Activated T-cell treated with anti-CD3 and anti-CD28 coated beads for 1 hour (primary cell): ENCODE measurements at regions not wholly inside any gene's neighbourhood (a gene's known extent, or its start where the extent isn't known, plus 50 kb on each side); places are given as distances from the start of the nearest gene placed in this dataset.

Experiments used
- DNase-seq: peaks from one replicate; pipeline ENCODE4 v3.0.0-alpha.2; 2020; ENCODE audit warnings: low read depth

GRCh38 chr15:96524676-96525417 lies 194.3 kb downstream of the NR2F2 start:
- no peak for DNase-seq

DNA sequence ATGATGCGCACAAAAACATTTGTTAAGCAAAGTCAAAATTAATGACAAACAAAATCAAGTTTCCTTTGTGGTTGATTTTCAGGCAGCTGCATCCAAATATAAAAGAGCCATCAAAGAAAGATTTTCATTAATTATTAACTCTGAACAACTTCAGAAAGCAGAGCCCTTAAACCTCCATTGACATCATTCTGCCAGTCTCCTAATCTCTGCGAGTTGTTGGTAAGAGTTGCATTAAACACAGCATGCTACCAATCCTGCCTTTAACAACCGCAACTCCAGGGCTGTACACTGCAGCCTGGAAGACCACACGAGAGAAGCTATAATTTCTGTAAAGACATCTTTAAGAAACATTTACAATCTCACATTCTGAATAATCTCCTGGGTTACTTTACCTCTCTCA lies 204.6 kb downstream of the NR2F2 start:
- no peak for DNase-seq

DNA sequence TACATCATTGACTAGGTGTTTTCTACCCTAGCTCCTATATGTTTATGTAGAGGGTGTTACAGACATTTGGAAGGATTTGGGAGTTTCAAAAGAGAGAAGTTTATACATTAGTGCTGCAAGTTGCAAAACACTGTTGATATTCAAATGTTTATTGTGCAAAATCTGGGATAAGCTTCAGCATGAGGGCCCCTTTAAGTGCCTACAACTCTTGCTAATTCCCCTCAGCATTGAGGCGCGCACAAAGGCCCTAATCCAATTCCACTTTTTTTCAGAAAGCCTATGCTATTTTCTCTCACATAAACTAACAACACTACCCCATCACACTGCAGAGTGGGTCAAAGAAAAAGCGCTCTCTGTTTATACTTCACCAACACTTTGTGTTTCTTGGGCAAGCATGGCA lies 208.0 kb downstream of the NR2F2 start:
- no peak for DNase-seq

- DNase-seq, result no peak
These were observed 209.8 kb downstream of the NR2F2 start for GRCh38 chr15:96540283-96540682.

DNA sequence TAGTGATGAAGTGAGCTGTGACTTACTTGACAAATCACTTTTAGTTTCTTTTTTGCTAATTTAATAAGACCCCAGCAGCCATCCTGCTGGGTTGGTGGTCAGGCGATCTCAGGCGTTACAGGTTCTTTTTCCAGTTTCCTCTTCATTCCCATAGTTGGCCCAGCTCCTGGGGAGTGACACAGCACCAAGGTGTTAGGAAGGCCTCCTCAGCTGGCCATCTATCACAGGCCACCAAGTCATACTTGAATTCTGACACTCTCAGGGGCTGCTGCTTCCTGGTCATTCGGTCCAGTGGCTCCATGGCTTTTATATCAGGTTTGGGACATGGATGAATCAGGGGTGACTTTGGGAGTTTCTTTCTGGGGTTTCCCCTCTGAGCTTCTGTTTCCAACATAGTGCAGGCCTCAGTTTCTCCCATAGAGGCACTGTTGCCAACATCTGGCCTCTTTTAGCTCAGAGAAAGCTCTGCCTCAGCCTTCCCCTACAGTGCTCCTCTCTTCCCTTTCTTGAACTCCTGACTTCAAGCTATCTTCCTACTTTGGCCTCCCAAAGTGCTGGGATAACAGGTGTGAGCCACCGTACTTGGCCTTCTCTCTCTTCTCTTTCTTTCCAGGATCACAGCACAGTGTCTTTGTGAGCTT lies 211.8 kb downstream of the NR2F2 start:
- DNase-seq, result no peak

DNA sequence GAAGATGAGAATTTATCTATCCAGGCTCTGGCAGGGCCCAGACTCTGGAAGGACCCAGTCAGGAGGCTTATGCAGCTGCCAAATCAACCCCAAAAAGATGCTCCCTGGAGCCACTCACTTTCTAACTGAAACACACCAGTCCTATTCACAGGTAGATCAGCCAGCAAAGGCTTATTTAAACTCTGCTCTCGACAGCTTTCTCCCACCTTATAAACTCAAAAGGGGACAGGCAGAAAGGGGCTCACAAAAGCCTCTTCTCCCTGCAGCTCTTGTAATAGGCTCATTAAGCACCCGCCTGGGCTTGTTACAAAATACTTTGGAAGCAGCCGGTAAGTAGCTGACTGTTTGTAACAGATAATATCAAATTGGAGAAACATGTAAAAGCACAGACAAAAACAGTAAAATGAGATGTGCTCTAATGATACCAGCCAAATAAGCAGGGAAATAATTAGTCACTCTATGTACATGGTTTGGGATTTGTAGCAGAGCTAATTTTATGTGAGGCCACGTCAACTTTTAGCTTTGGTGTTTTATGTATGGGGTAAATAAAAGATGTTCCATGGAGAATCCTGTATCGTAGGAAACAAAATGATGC lies 213.8 kb downstream of the NR2F2 start:
- no peak for DNase-seq

DNA sequence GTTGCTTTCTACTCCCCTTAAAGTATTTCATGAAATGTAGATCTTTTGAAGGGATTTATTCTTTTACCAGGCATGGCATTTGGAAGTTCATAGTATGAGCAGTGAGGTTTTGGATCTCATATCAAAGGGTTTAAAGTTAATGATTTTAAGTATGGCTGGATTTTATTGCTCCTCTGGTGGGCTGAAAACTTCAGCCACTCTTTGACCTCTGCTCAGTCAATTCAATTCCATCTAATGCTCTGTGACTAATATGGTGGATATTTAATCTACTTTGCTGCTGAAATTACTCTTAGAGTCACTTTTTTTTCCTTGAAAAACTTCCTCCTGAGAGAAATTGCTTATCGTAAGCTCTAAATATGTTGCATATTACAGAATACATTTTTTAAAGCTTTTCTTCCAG lies 218.6 kb downstream of the NR2F2 start:
- DNase-seq, result no peak

DNA sequence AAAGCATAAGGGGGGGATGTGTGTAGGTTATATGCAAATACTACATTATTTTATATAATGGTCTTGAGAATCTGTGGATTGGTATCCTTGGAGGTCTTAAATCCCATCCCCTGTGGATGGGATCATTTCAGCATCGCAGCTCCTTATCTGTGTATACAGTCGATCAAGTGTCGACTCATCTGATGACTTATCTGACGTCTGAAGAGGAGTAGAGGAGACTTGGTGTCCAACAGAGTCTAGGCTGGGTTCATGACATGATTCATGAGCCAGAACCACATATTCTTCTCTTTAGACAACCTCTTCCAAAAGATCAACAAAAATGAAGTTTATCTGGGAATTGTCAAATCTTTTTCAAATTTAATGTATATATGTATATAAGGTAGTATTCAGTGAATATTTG lies 220.7 kb downstream of the NR2F2 start:
- DNase-seq, result no peak

DNA sequence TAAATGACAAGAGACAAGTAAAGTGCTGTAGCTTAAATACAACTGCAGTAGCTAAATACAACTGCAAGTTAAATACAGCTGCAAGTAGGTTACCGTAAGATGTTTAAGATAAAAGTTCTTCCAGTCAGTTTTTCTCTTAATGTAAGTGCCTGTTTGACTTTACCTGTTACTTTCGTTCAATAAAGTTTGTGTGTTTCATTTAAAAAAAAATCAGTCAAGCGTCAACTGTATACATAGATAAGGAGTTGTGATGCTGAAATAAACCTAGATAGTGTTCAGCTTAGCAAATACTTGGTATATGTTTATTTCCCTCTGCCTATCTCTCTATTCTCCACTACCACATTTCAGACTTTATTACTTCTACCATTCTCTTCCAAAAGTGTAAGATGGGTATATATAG lies 221.2 kb downstream of the NR2F2 start:
- no peak for DNase-seq

DNA sequence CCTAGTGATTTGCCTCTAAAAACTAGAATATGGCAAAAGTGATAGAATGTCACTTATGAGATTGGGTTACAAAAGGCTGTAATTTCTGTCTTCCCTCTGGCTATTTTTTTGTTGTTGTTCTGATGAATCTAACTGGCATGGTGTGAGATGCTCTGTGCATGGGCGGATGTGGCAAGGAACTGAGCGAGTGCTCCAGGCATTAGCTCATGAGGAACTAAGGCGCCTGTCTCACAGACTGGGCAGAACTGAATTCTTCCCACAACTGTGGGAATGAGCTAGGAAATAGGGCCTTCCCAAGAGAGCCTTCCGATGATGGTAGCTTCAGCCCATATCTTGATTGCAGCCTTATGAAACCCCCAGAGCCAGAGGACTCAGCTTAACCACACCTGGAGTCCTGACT lies 222.5 kb downstream of the NR2F2 start:
- DNase-seq, result no peak

DNA sequence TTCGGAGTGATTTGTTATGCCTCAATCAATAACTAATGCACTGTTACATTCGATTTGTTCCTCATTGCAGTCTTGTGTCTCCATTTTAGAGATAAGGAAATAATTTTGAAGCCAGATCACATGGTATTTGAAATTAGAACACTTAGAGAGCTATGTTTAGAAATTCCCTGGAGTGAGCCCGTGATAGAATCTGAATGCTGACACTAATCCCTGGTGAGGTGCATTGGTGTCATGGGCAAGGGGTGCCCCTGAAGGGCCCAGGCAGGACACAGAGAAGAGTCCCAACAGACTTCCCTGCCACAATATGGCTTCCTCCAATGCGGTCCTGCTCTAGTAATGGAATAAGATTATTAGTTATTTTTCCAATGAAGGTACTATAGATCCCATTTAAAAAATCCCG lies 223.0 kb downstream of the NR2F2 start:
- DNase-seq, result no peak

- DNase-seq, result no peak
These were observed 223.4 kb downstream of the NR2F2 start for GRCh38 chr15:96553931-96554330.

- DNase-seq, result no peak
These were observed 224.0 kb downstream of the NR2F2 start for GRCh38 chr15:96554541-96554940.

DNA sequence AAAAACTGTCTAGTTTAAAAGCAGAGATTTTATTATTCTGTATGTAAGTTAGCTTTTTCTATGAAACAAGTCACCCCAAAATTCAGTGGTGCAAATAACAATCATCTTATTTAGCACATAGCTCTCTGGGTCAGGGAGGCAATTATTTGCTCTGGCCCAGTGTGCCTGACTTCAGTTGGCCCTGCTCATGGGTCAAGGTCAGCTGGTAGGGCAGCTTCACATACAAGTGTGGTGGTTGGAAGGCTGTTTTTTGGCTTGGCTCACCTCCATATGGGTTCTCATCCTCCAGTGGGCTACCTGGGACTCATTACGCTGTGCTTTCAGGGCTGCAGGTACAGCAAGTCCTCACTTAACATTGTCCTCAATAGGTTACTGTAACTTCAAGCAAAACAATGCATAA lies 228.6 kb downstream of the NR2F2 start:
- no peak for DNase-seq

GRCh38 chr15:96559631-96560030 lies 229.1 kb downstream of the NR2F2 start:
- no peak for DNase-seq

DNA sequence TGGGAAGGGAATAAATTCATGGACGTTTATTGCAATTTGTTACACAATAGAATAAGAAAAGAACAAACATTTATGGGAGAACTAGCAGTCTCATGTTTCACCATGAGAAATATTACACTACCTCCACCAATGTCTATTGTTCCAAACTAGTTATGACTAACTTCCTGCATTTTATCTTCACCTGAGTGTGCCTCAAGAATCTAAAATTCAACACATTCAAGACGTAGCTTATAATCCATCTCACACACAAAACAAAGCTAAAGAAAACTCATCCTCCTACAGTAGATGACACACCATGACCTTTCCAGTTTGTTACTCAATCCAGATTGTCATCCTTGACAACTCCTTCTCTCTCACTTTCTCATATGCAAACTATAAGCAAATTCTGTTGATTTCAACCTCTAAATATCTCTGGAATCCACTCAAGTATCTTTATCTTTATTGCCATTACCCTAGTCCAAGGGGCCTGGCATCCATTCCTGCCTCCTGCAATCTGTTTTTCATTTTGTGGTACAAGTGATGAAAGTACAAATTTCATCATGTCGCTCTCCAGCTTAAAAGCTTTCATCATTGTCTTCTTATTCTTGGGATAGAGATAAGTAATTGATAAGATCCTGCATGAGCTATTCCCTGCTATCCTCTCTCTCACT lies 229.9 kb downstream of the NR2F2 start:
- DNase-seq, result no peak

GRCh38 chr15:96561593-96561992 lies 231.1 kb downstream of the NR2F2 start:
- DNase-seq, result no peak

DNA sequence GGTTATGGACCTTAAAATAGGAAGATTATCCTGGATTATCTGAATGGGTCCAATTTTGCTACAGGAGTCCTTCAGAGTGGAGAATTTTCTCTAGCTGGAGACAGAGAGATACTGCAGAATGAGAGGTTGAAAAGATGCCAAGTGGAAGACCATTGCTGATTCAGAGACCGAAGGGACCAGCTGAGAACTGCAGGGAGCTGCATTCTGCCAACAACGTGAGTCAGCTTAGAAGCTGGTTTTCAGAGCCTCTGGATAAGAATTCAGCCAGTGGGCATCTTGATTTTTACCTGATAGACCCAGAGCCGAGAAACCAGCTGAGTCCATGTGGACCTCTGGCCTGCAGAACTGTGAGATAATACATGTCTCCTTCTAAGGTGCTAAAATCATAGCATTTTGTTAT lies 234.0 kb downstream of the NR2F2 start:
- no peak for DNase-seq

GRCh38 chr15:96565266-96565665 lies 234.8 kb downstream of the NR2F2 start:
- DNase-seq, result no peak

- DNase-seq, result no peak
These were observed 244.3 kb downstream of the NR2F2 start for GRCh38 chr15:96574782-96575181.

- DNase-seq, result no peak
These were observed 246.1 kb downstream of the NR2F2 start for GRCh38 chr15:96576596-96576995.

DNA sequence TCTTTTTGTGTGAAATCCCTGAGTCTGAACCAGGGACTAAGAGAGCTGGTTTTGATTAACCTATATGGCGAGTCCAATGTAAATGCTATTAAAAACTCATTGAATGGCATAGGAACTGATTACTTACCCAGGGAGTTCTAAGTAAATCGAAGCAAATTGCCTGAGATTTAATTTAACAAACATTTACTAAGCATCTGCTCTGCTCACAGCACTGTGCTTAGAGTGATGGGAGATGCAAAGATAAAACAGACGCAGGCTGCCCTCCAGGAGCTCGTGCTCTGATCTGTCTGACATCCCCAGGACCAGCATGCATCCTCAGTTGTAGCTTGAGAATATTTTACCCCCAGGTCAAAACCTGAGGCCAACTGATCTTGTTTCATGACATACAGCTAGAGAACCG lies 247.9 kb downstream of the NR2F2 start:
- no peak for DNase-seq

GRCh38 chr15:96581371-96581770 lies 250.9 kb downstream of the NR2F2 start:
- no peak for DNase-seq
